Astrocyte (in vitro differentiated cells and primary cell): ENCODE measurements at regions not wholly inside any gene's neighbourhood (a gene's known extent, or its start where the extent isn't known, plus 50 kb on each side); places are given as distances from the start of the nearest gene placed in this dataset.

Experiments
- CTCF ChIP-seq: IDR thresholded peaks from 2 replicates; pipeline ENCODE4 v1.5.1; 2011; ENCODE audit warnings: low read depth, mild to moderate bottlenecking, inconsistent platforms, low read length, moderate library complexity; ENCODE audit not compliant: insufficient read depth
- EZH2 ChIP-seq: IDR thresholded peaks from 2 replicates; pipeline ENCODE4 v1.6.1; 2012; ENCODE audit warnings: mild to moderate bottlenecking, low read length, inconsistent platforms; ENCODE audit not compliant: insufficient read depth

GRCh38 chr7:142477079-142477651 lies 219.3 kb upstream of the PRSS58 start:
- TF ChIP-seq CTCF: no peak
- TF ChIP-seq EZH2: no peak
